ENCODE measurements at regions not wholly inside any gene's neighbourhood (a gene's known extent, or its start where the extent isn't known, plus 50 kb on each side); places are given as distances from the start of the nearest gene placed in this dataset.

DNA sequence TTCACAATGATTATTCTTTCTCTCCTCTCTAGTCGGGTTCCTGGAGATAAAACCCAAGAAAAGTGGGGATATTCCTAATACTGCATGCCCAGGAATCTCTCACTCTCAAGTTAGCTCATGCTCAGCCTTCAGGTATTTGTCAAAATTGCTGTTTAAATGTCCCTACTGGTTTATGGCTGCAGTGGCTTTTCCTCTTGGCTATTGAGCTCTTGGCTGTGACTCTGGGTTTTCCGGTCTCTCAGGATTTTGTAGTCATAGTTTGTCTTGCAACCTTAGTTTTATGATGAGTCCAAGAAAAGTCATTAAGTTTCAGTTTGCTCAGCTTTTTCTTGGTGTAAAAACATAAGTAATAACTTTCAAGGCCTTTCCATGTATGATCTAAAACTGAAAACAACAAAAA is 820.7 kb upstream of the HS6ST1 start:
- in situ Hi-C loops (cut with HindIII; ENCODE audit: low sequenced_read_pairs), result no loop called here

DNA sequence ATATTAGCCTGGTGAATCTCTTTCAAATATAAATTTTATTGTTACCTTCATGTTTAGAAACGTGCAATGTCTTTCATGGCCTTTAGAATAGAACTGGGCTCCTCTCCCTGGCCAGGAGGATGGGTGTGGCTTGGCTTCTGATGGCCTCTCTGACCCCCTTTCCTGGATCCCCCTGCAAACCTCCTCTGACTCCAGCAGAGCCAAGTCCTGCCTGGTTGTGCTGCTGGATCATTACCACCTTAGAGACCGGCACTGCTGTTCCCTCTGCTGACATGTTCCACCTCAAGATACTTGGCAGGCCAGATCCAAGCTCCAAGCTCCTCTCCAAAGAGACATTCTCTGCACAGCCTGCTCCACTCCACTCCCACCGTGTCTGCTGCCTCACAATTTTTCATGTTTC is 823.8 kb upstream of the HS6ST1 start:
- in situ Hi-C loops (cut with HindIII; ENCODE audit: low sequenced_read_pairs), result no loop called here

DNA sequence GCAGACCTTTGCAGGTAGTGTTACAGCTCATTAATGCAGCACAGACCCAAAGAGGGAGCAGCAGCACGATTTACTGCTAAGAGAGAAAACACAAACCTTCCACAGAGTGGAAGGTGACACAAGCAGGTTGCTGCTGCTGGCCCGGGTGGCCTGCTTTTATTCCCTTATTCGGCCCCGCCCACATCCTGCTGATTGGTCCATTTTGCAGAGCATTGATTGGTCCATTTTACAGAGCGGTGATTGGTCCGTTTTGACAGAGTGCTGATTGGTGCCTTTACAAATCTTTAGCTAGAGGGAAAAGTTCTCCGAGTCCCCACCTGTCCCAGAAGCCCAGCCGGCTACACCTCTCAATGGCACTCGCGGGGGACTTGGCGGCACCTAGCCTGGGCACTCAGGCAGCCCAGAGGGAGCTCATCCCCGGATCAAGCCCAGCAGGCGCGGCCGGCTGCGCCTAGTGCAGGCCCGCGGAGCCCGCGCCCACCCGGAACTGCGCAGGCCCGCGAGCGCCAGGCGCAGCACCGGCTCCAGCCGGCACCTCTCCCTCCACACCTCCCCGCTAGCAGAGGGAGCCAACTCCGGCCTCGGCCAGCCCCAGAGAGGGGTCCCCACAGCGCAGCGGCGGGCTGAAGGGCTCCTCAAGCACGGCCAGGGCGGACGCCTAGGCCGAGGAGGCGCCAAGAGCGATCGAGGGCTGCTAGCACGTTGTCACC is 825.6 kb upstream of the HS6ST1 start:
- in situ Hi-C loops (cut with HindIII; ENCODE audit: low sequenced_read_pairs), result no loop called here

DNA sequence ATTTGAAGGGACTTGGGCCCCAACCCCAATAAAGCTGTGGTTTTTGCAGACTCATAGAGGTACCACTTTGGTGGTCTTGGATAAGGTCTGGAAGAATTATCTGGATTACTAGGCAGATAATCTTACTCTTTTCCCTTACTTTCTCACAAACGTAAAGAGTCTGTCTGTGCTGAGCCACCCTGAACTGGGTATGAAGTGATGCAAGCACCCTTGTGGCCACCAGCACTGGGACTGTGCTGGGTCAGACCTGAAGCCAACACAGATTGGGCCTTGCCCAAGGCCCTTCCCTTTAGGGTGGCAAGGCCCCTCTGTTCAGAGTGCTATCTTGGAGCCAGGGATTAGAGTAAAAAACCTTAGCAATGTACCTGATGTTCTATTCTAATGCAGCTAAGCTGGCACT is 827.0 kb upstream of the RAB6C start:
- in situ Hi-C loops (cut with HindIII; ENCODE audit: low sequenced_read_pairs), result no loop called here

GRCh38 chr2:129160879-129161278 is 818.6 kb upstream of the RAB6C start:
- in situ Hi-C loops (cut with HindIII; ENCODE audit: low sequenced_read_pairs), result no loop called here

- in situ Hi-C loops (cut with HindIII; ENCODE audit: low sequenced_read_pairs), result no loop called here
Observed at GRCh38 chr2:129164220-129164949, 815.1 kb upstream of the RAB6C start.

- in situ Hi-C loops (cut with HindIII; ENCODE audit: low sequenced_read_pairs), result no loop called here
Observed at GRCh38 chr2:129165006-129165405, 814.5 kb upstream of the RAB6C start.

- in situ Hi-C loops (cut with HindIII; ENCODE audit: low sequenced_read_pairs), result no loop called here
Observed at GRCh38 chr2:129167456-129167855, 812.0 kb upstream of the RAB6C start.

DNA sequence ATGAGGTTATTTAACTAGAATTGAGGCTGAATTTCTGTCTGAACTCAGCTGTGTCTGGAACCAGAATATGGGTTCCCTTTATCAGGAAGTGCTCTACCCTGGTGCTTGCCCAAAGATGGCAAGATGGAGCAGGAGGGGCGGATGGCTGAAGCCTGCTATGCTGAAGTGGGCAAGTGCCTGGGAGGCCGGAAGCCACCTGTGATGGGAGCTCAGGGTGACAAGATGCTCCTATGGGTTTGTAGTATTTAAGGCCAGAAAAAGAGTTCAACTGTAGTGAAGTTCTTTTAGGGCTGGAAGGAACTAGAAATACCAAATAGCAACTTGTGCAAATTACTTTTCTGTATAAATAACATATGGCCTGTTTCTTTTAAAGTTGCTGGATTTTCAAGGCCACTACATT is 808.9 kb upstream of the RAB6C start:
- in situ Hi-C loops (cut with HindIII; ENCODE audit: low sequenced_read_pairs), result no loop called here

DNA sequence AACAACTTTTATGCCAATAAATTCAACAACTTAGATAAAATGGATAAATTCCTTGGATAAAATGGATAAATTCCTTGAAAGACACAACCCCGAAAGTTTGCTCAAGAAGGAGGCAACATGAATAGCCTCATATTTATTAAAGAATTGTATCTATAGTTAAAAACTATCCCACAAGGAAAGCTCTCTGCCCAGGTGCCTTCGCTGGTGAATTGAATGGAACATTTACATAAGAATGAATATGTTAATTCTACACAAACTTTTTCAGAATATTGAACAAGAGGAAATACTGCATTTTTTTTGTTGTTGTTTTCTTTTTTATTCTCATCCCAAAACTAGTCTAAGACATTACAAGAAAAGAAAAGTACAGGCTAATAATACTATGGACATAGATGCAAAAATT is 805.3 kb upstream of the RAB6C start:
- in situ Hi-C loops (cut with HindIII; ENCODE audit: low sequenced_read_pairs), result no loop called here

DNA sequence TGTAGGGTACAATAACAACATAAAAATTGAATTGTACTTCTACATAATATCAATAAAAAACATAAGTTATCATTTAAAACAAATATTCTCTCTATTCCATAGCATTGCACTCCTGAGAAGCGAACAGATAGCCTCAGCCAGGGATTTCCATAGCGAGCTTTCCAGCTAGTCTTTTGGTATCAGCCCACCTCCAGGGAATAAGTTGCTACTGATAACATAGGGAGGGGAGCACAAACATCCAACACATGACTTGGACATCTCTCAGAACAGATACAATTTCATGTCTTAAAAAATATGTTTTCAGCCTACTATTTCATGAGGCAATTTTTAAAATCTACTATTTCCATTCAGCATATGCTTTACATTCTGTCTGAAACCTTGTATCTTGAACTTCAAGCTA is 804.4 kb upstream of the RAB6C start:
- in situ Hi-C loops (cut with HindIII; ENCODE audit: low sequenced_read_pairs), result no loop called here

GRCh38 chr2:129176375-129176774 is 803.1 kb upstream of the RAB6C start:
- in situ Hi-C loops (cut with HindIII; ENCODE audit: low sequenced_read_pairs), result no loop called here

GRCh38 chr2:129178356-129178755 is 801.1 kb upstream of the RAB6C start:
- in situ Hi-C loops (cut with HindIII; ENCODE audit: low sequenced_read_pairs), result no loop called here

- in situ Hi-C loops (cut with HindIII; ENCODE audit: low sequenced_read_pairs), result no loop called here
Observed at GRCh38 chr2:129179199-129179598, 800.3 kb upstream of the RAB6C start.

DNA sequence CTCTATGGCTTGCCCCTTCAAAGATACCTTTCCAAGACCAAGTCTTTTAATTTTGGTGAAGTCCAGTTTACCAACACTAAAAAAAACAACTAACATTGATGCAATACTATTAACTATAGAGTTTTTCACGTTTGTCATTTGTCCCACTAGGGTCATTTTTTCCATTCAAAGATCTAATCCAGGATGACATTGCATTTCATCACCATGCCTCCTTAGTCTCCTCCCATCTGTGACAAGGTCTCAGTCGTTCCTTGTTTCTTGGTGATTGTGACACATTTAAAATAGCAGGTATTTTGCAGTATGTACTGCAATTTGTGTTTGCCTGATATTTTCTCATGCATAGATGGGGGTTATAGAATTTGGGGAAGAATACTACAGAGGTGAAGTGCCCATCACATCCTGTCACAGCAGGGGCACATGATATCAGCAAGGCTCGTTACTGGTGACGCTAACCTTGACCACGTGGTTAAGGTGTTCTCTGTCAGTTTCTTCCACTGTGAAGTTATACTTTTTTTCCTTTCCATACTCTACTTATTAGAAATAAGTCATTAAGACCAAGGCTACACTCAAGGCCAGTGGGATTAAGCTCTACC is 799.2 kb upstream of the RAB6C start:
- in situ Hi-C loops (cut with HindIII; ENCODE audit: low sequenced_read_pairs), result no loop called here

GRCh38 chr2:129181433-129181832 is 798.0 kb upstream of the RAB6C start:
- in situ Hi-C loops (cut with HindIII; ENCODE audit: low sequenced_read_pairs), result no loop called here

GRCh38 chr2:129181963-129182362 is 797.5 kb upstream of the RAB6C start:
- in situ Hi-C loops (cut with HindIII; ENCODE audit: low sequenced_read_pairs), result no loop called here

- in situ Hi-C loops (cut with HindIII; ENCODE audit: low sequenced_read_pairs), result no loop called here
Observed at GRCh38 chr2:129187343-129187742, 792.1 kb upstream of the RAB6C start.

DNA sequence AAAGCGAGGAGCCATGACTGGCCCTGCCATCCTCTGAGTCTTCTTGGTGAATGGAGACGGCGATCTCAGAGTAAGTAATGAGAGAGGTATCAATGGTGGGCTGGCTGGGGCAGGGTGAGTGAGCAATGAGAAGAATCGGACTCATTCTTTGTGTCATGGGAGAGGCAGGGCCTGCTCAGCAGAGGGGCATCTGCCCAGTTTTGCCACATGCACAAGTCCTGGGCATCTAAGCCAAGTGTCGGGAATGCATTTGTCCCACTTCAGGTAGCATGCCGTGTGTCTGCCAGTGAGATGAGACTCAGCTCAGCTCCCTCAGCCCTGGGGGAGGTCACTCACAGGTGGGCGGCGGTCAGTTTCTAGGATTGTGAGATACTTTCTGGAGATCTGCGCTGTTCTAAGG is 791.0 kb upstream of the RAB6C start:
- in situ Hi-C loops (cut with HindIII; ENCODE audit: low sequenced_read_pairs), result no loop called here

DNA sequence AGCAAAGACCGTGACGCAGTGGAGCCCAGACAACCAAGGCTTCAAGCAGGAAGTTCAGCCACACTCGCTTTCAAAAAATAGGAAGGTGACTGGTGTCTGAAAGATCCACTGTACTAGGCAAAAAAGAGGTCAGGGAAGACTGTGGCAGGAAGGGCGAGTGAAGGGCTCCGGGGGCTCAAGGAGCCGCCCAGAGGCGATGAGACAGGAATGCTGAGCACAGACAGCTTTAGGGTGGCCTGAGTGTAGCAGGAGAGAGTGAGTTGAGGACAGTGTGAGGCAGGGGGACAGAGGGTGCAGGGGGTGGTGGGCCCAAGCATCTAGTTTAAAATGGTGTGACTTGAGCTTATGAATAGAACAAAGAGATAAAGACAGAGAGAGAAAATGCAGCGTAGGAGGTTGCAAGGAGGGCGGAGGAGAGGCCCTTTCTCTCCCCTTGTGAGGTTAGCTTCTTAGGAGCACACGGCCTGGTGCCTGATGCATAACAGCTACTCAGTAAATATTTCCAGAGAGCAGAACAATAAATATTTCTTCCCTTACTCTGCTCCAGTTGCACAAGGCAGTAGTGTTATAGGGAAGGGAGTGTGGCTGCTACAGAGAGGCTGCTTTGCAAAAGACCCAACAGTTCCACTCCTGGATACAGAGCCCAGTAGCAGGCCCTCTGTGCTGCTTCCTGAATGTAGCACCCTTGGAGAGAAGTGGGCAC is 789.7 kb upstream of the RAB6C start:
- in situ Hi-C loops (cut with HindIII; ENCODE audit: low sequenced_read_pairs), result no loop called here

GRCh38 chr2:129190494-129190893 is 789.0 kb upstream of the RAB6C start:
- in situ Hi-C loops (cut with HindIII; ENCODE audit: low sequenced_read_pairs), result no loop called here

- in situ Hi-C loops (cut with HindIII; ENCODE audit: low sequenced_read_pairs), result no loop called here
Observed at GRCh38 chr2:129191530-129191929, 787.9 kb upstream of the RAB6C start.
